ENCODE measurements at regions not wholly inside any gene's neighbourhood (a gene's known extent, or its start where the extent isn't known, plus 50 kb on each side); places are given as distances from the start of the nearest gene placed in this dataset.

- ChIA-PET CTCF (no interaction called here), POLR2A (no interaction called here)
- Histone ChIP-seq H3K4me1 (ENCODE audit: control insufficient read depth in 2 of 2, insufficient read depth in 2 of 2, low read length in 2 of 2) (no peaks in the 10 kb centered on the region), H3K9ac (ENCODE audit: low read length) (no peak overlapping the region), H3K4me2 (replicated peaks; ENCODE audit: low read depth, low read length, poor library complexity, severe bottlenecking) (no peak overlapping the region), H3K27ac (ENCODE audit: low read length in 2 of 2) (no peak overlapping the region), H3K4me3 (ENCODE audit: control extremely low read depth in 1 of 5, extremely low read depth in 1 of 5, insufficient read depth in 1 of 5, low read depth in 2 of 5, low read length in 4 of 5) (no peak overlapping the region), H3K9me3 (ENCODE audit: control extremely low read depth in 1 of 3, control insufficient read depth in 2 of 3, insufficient read depth in 1 of 3, low read length in 2 of 3) (no peaks in the 10 kb centered on the region), H3K36me3 (replicated peaks in 1 of 2; ENCODE audit: control extremely low read depth in 1 of 2, control insufficient read depth in 1 of 2, extremely low read depth in 1 of 2, insufficient read depth in 2 of 2, low read length in 1 of 2) (no peaks in the 10 kb centered on the region), H3K79me2 (ENCODE audit: control insufficient read depth, insufficient read depth, low read length) (no peaks in the 10 kb centered on the region), H4K20me1 (ENCODE audit: control insufficient read depth, insufficient read depth, low read length, poor library complexity, severe bottlenecking) (no peaks in the 10 kb centered on the region), H2AFZ (ENCODE audit: insufficient read depth, low read depth, low read length, poor library complexity, severe bottlenecking) (no peak overlapping the region), H3K27me3 (replicated peaks in 1 of 4; ENCODE audit: control extremely low read depth in 1 of 4, control insufficient read depth in 3 of 4, insufficient read depth in 4 of 4, low read length in 3 of 4) (no peaks in the 10 kb centered on the region)
- Mint-ChIP-seq H3K9me3 (ENCODE audit: insufficient read depth) (no peaks in the 10 kb centered on the region), H3K4me3 (no peak overlapping the region), H3K4me1 (no peaks in the 10 kb centered on the region), H3K27me3 (peaks cover 14% of the 10 kb centered on the region), H3K27ac (no peak overlapping the region)
- no peak for TF ChIP-seq EZH2 (IDR thresholded peaks at IDR 0.05; ENCODE audit: borderline replicate concordance, insufficient read depth, low read depth, low read length, poor library complexity, severe bottlenecking)
- TF ChIP-seq CTCF (IDR thresholded peaks at IDR 0.05): no peak
- DNase-seq (no peak), ATAC-seq (ENCODE audit: low read depth) (no peak)
- intact Hi-C loops (cut with micrococcal nuclease): no loop called here
- no CpG with 5 or more reads among the region's 4 CpGs for WGBS (ENCODE audit: insufficient coverage)
Measured at GRCh38 chr4:111869339-111869738, 275.9 kb upstream of the FAM241A start.

GRCh38 chr4:111871802-111872201 lies 273.5 kb upstream of the FAM241A start:
- peaks cover 9% of the 10 kb centered on the region for H3K27me3 Mint-ChIP-seq
- no peaks in the 10 kb centered on the region for H3K9me3 Mint-ChIP-seq (ENCODE audit: insufficient read depth)
- no peak for DNase-seq
- WGBS (ENCODE audit: insufficient coverage): no CpG with 5 or more reads among the region's 1 CpG
- intact Hi-C loops (cut with micrococcal nuclease): no loop called here
- no peak overlapping the region for H3K27ac Mint-ChIP-seq
- Histone ChIP-seq H3K4me1 (ENCODE audit: control insufficient read depth in 2 of 2, insufficient read depth in 2 of 2, low read length in 2 of 2) (no peaks in the 10 kb centered on the region), H3K4me3 (ENCODE audit: control extremely low read depth in 1 of 5, extremely low read depth in 1 of 5, insufficient read depth in 1 of 5, low read depth in 2 of 5, low read length in 4 of 5) (no peak overlapping the region), H2AFZ (ENCODE audit: insufficient read depth, low read depth, low read length, poor library complexity, severe bottlenecking) (no peak overlapping the region), H3K36me3 (replicated peaks in 1 of 2; ENCODE audit: control extremely low read depth in 1 of 2, control insufficient read depth in 1 of 2, extremely low read depth in 1 of 2, insufficient read depth in 2 of 2, low read length in 1 of 2) (no peaks in the 10 kb centered on the region), H3K9me3 (ENCODE audit: control extremely low read depth in 1 of 3, control insufficient read depth in 2 of 3, insufficient read depth in 1 of 3, low read length in 2 of 3) (no peaks in the 10 kb centered on the region), H3K9ac (ENCODE audit: low read length) (no peak overlapping the region), H3K27me3 (replicated peaks in 1 of 4; ENCODE audit: control extremely low read depth in 1 of 4, control insufficient read depth in 3 of 4, insufficient read depth in 4 of 4, low read length in 3 of 4) (no peaks in the 10 kb centered on the region), H3K27ac (ENCODE audit: low read length in 2 of 2) (no peak overlapping the region), H3K4me2 (replicated peaks; ENCODE audit: low read depth, low read length, poor library complexity, severe bottlenecking) (no peak overlapping the region), H3K79me2 (ENCODE audit: control insufficient read depth, insufficient read depth, low read length) (no peaks in the 10 kb centered on the region), H4K20me1 (ENCODE audit: control insufficient read depth, insufficient read depth, low read length, poor library complexity, severe bottlenecking) (no peaks in the 10 kb centered on the region)
- no peak overlapping the region for H3K4me3 Mint-ChIP-seq
- ChIA-PET POLR2A (no interaction called here), CTCF (no interaction called here)
- H3K4me1 Mint-ChIP-seq: no peaks in the 10 kb centered on the region
- TF ChIP-seq EZH2 (IDR thresholded peaks at IDR 0.05; ENCODE audit: borderline replicate concordance, insufficient read depth, low read depth, low read length, poor library complexity, severe bottlenecking) (no peak), CTCF (IDR thresholded peaks at IDR 0.05) (no peak)
- ATAC-seq (ENCODE audit: low read depth): no peak

Measured in B cell (primary cell).